Astrocyte of the cerebellum (primary cell): ENCODE measurements at regions not wholly inside any gene's neighbourhood (a gene's known extent, or its start where the extent isn't known, plus 50 kb on each side); places are given as distances from the start of the nearest gene placed in this dataset.

Source experiments
- DNase-seq: peaks from one replicate; pipeline ENCODE4 v3.0.0-alpha.2; 2011; ENCODE audit warnings: low read depth
- H3K4me3 ChIP-seq: 2 replicates; pipeline ENCODE4 v1.5.1; 2011; ENCODE audit warnings: mild to moderate bottlenecking, low read depth, low read length, moderate library complexity
- in situ Hi-C: cut with HindIII; loops from 2 replicates; pipeline ENCODE4 v1.10.0; 2017; ENCODE audit warnings: low sequenced_read_pairs
- TF ChIP-seq, protein P1 (sequence below): IDR thresholded peaks from 2 replicates; pipeline ENCODE4 v1.5.1; 2012; ENCODE audit warnings: low read length, low read depth, moderate library complexity, mild to moderate bottlenecking; ENCODE audit errors: missing control alignments

DNA sequence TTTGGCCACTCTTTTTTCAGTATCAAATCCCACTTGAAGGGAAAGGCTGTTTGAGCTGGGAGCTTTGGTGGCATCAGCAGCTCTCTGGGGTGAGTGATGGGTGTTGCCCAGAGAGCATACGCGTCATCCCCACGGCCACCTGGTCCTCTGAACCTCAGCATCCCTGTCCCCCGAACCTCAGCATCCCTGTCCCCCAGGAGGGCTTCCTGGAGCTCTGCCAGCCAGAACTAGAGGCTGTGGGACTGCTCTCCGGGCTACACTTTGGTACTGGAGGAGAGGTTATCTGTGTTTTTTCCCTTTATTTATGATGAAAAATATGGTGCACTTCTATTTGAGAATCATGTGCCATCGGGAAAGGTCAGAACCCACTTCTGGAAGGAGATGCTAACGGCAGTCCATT, 131.5 kb upstream of the RTL1 start:
- DNase-seq, result no peak
- in situ Hi-C loops, result no loop called here
- TF ChIP-seq, protein P1, sequence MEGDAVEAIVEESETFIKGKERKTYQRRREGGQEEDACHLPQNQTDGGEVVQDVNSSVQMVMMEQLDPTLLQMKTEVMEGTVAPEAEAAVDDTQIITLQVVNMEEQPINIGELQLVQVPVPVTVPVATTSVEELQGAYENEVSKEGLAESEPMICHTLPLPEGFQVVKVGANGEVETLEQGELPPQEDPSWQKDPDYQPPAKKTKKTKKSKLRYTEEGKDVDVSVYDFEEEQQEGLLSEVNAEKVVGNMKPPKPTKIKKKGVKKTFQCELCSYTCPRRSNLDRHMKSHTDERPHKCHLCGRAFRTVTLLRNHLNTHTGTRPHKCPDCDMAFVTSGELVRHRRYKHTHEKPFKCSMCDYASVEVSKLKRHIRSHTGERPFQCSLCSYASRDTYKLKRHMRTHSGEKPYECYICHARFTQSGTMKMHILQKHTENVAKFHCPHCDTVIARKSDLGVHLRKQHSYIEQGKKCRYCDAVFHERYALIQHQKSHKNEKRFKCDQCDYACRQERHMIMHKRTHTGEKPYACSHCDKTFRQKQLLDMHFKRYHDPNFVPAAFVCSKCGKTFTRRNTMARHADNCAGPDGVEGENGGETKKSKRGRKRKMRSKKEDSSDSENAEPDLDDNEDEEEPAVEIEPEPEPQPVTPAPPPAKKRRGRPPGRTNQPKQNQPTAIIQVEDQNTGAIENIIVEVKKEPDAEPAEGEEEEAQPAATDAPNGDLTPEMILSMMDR, result no peak
- H3K4me3 ChIP-seq, result no peak overlapping the region

DNA sequence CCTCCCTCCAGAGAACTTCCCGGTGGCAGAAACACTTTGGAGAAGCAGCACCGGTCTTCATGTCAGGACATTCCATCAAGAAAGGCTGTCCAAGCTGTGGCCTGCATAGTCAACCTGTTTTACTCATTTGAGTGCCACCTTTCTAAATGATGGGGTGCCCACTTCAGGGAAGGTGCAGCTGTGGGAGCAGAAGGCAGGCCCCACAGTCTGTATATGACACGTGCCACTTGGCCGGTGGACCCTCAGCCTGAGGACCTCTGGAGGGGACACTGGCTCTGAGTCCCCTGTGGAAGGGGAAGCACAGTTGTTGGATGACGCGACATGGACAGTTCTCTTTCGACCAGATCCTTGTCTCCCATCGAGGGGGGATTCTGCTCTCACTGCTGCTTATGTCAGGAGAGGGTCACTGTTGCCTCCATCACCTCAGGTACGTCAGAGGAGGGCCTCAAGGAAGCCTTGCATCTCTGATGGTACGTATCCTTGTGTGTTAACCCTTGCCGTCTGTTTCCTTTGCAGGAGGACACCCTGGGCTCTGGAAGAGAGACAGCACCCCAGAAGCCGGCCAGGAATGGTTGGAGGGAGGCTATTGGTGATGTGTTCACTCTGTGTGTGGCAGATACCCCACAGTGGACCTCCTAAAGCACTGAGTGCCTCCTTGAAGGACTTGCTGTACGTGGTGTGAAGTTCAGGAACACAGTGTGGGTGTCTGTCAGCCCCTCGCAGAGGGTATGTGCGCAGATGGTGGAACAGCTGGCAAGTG, 132.1 kb upstream of the RTL1 start:
- in situ Hi-C loops, result no loop called here
- TF ChIP-seq, protein P1, result no peak
- DNase-seq, result no peak
- no peak overlapping the region for H3K4me3 ChIP-seq

DNA sequence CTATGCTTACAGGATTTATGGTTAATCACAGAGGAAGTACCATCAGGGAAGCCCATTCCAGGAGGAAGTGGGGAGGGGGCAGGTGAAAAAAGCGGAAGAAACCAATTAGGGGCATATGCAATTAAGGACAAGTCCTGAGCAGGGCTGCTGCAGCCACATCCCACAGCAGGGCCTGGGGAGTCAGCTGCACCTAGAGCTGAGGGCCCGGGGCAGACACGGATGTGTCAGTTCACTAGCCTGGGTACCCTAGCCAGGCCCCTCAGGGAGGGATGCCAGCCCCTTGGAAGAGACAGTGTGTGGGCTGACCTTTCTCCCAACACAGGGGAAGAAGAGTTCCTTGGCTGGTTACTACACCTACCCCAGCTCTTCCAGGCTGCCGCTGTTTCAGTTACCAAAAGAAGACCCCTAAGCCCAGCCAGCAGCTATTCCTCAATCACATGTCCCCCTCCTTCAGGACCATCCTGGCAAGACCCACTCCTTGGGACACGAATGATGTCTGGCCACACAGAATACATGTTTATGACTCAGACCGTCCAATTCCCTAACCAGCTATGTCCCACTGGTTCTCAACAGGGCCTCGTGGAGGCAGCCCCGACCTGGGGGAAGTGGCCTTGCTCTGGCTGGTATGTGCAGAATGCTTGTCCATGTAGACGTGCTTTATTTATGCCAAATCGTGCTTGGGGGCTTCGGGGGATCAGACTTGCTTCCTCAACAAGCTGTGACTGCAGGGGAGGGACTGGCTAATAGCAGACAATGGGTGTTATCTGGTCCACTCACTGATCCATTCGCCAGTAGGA, 133.7 kb upstream of the RTL1 start:
- in situ Hi-C loops, result no loop called here
- TF ChIP-seq, protein P1, result no peak
- no peak for DNase-seq
- no peak overlapping the region for H3K4me3 ChIP-seq

GRCh38 chr14:101039031-101039754, 135.7 kb upstream of the RTL1 start:
- no peak for DNase-seq
- no peak overlapping the region for H3K4me3 ChIP-seq
- in situ Hi-C loops, result no loop called here
- TF ChIP-seq, protein P1, result no peak

- DNase-seq, result no peak
- H3K4me3 ChIP-seq, result no peak overlapping the region
- TF ChIP-seq, protein P1, result no peak
- in situ Hi-C loops, result no loop called here
Observed at GRCh38 chr14:101039755-101040138, 136.2 kb upstream of the RTL1 start.
